ENCODE measurements at regions not wholly inside any gene's neighbourhood (a gene's known extent, or its start where the extent isn't known, plus 50 kb on each side); places are given as distances from the start of the nearest gene placed in this dataset.

DNA sequence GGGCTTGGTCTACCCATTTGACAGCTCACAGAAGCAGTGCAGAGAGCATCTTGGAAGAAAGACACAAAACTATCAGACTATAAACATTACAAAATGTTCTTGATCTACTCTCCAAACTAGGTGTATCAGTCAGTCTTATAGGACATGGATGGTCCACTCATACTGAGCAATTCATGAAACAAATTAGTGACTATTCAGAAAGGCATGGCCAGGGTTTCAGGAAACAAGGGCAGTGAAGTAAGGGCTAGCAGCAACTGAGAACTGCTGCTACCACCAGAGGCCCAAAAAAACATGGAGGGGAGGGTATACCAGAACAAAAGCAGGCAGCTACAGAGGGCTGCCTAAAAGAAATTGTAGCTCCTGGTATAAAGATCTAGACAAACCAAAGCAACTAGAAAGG lies 287.0 kb downstream of the PIK3R1 start:
- ATAC-seq (no peak), DNase-seq (ENCODE audit: low spot score) (no peak)
- Mint-ChIP-seq H3K4me3 (no peak overlapping the region), H3K9me3 (peaks cover 35% of the 10 kb centered on the region), H3K27ac (no peak overlapping the region), H3K4me1 (no peaks in the 10 kb centered on the region), H3K27me3 (ENCODE audit: insufficient read depth, low read depth, poor library complexity) (no peaks in the 10 kb centered on the region), H3K36me3 (ENCODE audit: low read depth) (peaks cover 29% of the 10 kb centered on the region)
- Histone ChIP-seq H3K9me2 (ENCODE audit: insufficient read depth) (peaks cover 22% of the 10 kb centered on the region), H3K4me2 (no peak overlapping the region), H3K4me1 (ENCODE audit: insufficient read depth) (no peaks in the 10 kb centered on the region), H3K27me3 (ENCODE audit: insufficient read depth) (no peaks in the 10 kb centered on the region), H2AFZ (no peak overlapping the region), H3K27ac (ENCODE audit: low read depth) (no peak overlapping the region), H3K4me3 (no peak overlapping the region), H3K79me2 (replicated peaks; ENCODE audit: insufficient read depth) (no peaks in the 10 kb centered on the region), H3F3A (replicated peaks; ENCODE audit: low read depth) (no peaks in the 10 kb centered on the region), H3K36me3 (ENCODE audit: insufficient read depth) (peaks cover 12% of the 10 kb centered on the region), H4K20me1 (replicated peaks; ENCODE audit: insufficient read depth) (no peaks in the 10 kb centered on the region)
- TF ChIP-seq, protein P1, sequence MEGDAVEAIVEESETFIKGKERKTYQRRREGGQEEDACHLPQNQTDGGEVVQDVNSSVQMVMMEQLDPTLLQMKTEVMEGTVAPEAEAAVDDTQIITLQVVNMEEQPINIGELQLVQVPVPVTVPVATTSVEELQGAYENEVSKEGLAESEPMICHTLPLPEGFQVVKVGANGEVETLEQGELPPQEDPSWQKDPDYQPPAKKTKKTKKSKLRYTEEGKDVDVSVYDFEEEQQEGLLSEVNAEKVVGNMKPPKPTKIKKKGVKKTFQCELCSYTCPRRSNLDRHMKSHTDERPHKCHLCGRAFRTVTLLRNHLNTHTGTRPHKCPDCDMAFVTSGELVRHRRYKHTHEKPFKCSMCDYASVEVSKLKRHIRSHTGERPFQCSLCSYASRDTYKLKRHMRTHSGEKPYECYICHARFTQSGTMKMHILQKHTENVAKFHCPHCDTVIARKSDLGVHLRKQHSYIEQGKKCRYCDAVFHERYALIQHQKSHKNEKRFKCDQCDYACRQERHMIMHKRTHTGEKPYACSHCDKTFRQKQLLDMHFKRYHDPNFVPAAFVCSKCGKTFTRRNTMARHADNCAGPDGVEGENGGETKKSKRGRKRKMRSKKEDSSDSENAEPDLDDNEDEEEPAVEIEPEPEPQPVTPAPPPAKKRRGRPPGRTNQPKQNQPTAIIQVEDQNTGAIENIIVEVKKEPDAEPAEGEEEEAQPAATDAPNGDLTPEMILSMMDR (conservative IDR thresholded peaks at IDR 0.05; ENCODE audit: low read depth in 2 of 2) = no peak
- TF ChIP-seq STAT1 (IDR thresholded peaks at IDR 0.05; ENCODE audit: unreplicated experiment) (no peak), JUNB (IDR thresholded peaks at IDR 0.05; ENCODE audit: unreplicated experiment) (no peak)
- TF ChIP-seq, protein P2, sequence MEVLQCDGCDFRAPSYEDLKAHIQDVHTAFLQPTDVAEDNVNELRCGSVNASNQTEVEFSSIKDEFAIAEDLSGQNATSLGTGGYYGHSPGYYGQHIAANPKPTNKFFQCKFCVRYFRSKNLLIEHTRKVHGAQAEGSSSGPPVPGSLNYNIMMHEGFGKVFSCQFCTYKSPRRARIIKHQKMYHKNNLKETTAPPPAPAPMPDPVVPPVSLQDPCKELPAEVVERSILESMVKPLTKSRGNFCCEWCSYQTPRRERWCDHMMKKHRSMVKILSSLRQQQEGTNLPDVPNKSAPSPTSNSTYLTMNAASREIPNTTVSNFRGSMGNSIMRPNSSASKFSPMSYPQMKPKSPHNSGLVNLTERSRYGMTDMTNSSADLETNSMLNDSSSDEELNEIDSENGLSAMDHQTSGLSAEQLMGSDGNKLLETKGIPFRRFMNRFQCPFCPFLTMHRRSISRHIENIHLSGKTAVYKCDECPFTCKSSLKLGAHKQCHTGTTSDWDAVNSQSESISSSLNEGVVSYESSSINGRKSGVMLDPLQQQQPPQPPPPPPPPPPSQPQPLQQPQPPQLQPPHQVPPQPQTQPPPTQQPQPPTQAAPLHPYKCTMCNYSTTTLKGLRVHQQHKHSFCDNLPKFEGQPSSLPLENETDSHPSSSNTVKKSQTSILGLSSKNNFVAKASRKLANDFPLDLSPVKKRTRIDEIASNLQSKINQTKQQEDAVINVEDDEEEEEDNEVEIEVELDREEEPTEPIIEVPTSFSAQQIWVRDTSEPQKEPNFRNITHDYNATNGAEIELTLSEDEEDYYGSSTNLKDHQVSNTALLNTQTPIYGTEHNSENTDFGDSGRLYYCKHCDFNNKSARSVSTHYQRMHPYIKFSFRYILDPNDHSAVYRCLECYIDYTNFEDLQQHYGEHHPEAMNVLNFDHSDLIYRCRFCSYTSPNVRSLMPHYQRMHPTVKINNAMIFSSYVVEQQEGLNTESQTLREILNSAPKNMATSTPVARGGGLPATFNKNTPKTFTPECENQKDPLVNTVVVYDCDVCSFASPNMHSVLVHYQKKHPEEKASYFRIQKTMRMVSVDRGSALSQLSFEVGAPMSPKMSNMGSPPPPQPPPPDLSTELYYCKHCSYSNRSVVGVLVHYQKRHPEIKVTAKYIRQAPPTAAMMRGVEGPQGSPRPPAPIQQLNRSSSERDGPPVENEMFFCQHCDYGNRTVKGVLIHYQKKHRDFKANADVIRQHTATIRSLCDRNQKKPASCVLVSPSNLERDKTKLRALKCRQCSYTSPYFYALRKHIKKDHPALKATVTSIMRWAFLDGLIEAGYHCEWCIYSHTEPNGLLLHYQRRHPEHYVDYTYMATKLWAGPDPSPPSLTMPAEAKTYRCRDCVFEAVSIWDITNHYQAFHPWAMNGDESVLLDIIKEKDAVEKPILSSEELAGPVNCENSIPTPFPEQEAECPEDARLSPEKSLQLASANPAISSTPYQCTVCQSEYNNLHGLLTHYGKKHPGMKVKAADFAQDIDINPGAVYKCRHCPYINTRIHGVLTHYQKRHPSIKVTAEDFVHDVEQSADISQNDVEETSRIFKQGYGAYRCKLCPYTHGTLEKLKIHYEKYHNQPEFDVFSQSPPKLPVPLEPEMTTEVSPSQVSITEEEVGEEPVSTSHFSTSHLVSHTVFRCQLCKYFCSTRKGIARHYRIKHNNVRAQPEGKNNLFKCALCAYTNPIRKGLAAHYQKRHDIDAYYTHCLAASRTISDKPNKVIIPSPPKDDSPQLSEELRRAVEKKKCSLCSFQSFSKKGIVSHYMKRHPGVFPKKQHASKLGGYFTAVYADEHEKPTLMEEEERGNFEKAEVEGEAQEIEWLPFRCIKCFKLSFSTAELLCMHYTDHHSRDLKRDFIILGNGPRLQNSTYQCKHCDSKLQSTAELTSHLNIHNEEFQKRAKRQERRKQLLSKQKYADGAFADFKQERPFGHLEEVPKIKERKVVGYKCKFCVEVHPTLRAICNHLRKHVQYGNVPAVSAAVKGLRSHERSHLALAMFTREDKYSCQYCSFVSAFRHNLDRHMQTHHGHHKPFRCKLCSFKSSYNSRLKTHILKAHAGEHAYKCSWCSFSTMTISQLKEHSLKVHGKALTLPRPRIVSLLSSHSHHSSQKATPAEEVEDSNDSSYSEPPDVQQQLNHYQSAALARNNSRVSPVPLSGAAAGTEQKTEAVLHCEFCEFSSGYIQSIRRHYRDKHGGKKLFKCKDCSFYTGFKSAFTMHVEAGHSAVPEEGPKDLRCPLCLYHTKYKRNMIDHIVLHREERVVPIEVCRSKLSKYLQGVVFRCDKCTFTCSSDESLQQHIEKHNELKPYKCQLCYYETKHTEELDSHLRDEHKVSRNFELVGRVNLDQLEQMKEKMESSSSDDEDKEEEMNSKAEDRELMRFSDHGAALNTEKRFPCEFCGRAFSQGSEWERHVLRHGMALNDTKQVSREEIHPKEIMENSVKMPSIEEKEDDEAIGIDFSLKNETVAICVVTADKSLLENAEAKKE (CRISPR knock-in tag; IDR thresholded peaks at IDR 0.05) = no peak

DNA sequence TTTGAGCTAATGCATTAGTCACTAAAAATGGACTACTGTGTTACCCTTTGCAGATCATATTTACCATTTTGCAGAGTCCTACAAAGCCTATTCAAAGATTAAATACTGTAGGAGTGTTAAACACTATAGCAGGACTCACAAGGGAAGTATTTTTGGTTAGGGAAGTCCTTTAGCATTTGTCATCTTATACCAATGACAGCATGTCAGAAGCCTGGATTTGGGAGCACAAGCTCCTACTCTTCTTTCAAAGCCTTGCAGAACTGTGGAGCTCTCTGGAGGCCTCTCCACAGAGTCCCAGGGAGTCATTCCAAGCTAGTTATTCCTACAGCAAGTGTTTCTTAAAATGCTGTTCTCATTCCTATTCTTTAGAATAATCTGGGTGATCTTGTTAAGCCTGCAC lies 288.8 kb downstream of the PIK3R1 start:
- H4K20me1 ChIP-seq (replicated peaks; ENCODE audit: insufficient read depth) = no peaks in the 10 kb centered on the region
- H3K79me2 ChIP-seq (replicated peaks; ENCODE audit: insufficient read depth) = no peaks in the 10 kb centered on the region
- H3K4me1 ChIP-seq (ENCODE audit: insufficient read depth) = no peaks in the 10 kb centered on the region
- DNase-seq (ENCODE audit: low spot score) (no peak), ATAC-seq (no peak)
- no peaks in the 10 kb centered on the region for H3K27me3 Mint-ChIP-seq (ENCODE audit: insufficient read depth, low read depth, poor library complexity)
- no peak overlapping the region for H2AFZ ChIP-seq
- H3K4me1 Mint-ChIP-seq = no peaks in the 10 kb centered on the region
- peaks cover 18% of the 10 kb centered on the region for H3K9me3 Mint-ChIP-seq
- no peak overlapping the region for H3K4me3 ChIP-seq
- no peaks in the 10 kb centered on the region for H3K27me3 ChIP-seq (ENCODE audit: insufficient read depth)
- H3K9me2 ChIP-seq (ENCODE audit: insufficient read depth) = peaks cover 27% of the 10 kb centered on the region
- no peaks in the 10 kb centered on the region for H3F3A ChIP-seq (replicated peaks; ENCODE audit: low read depth)
- no peaks in the 10 kb centered on the region for H3K36me3 ChIP-seq (ENCODE audit: insufficient read depth)
- no peak overlapping the region for H3K27ac ChIP-seq (ENCODE audit: low read depth)
- no peak overlapping the region for H3K27ac Mint-ChIP-seq
- H3K4me3 Mint-ChIP-seq = no peak overlapping the region
- H3K4me2 ChIP-seq = no peak overlapping the region
- no peak for TF ChIP-seq CREB1 (CRISPR knock-in tag; IDR thresholded peaks at IDR 0.05; ENCODE audit: low read depth)
- peaks cover 12% of the 10 kb centered on the region for H3K36me3 Mint-ChIP-seq (ENCODE audit: low read depth)

Data from GM23338 (cell line).